Head of caudate nucleus (tissue), 42 donors: ENCODE measurements at regions not wholly inside any gene's neighbourhood (a gene's known extent, or its start where the extent isn't known, plus 50 kb on each side); places are given as distances from the start of the nearest gene placed in this dataset.

Experiments
- DNase-seq, 42 donors: peaks; one replicate each; pipeline versions ENCODE4 v3.0.0 to v3.0.0-alpha.2; 2020 to 2021; ENCODE audit warnings: mixed read lengths in 7 of 42
- intact Hi-C: fragments of 100-400 bp; cut with DNase I; formaldehyde crosslinking; loops from one replicate; pipeline ENCODE4 v1.15.0; 2022

GRCh38 chr20:48171626-48172356 is 386.5 kb upstream of the SULF2 start:
- intact Hi-C loops, result no loop called here
- no peak for DNase-seq

GRCh38 chr20:48171071-48171470 is 385.8 kb upstream of the SULF2 start:
- intact Hi-C loops, result no loop called here
- no peak for DNase-seq

GRCh38 chr20:48170625-48171024 is 385.3 kb upstream of the SULF2 start:
- intact Hi-C loops, result no loop called here
- DNase-seq, result no peak

- intact Hi-C loops, result no loop called here
- DNase-seq, result no peak
These were observed 384.5 kb upstream of the SULF2 start for GRCh38 chr20:48169650-48170225.

- intact Hi-C loops, result no loop called here
- DNase-seq, result no peak
These were observed 381.0 kb upstream of the SULF2 start for GRCh38 chr20:48166082-48166835.

DNA sequence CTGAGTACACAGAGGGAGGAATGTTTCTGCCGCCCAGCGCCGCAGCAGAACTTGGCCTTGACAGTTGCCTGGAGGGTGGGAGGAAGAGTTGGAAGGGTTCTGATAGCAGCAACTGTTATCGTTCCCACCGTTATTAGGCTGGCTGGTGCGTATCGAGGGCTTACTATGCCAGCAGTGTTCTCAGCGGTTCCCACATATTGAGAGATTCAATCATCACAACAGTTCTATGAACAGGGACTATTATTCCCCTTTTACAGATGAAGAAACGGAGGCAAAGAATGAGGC is 380.1 kb upstream of the SULF2 start:
- intact Hi-C loops, result no loop called here
- DNase-seq, result no peak

DNA sequence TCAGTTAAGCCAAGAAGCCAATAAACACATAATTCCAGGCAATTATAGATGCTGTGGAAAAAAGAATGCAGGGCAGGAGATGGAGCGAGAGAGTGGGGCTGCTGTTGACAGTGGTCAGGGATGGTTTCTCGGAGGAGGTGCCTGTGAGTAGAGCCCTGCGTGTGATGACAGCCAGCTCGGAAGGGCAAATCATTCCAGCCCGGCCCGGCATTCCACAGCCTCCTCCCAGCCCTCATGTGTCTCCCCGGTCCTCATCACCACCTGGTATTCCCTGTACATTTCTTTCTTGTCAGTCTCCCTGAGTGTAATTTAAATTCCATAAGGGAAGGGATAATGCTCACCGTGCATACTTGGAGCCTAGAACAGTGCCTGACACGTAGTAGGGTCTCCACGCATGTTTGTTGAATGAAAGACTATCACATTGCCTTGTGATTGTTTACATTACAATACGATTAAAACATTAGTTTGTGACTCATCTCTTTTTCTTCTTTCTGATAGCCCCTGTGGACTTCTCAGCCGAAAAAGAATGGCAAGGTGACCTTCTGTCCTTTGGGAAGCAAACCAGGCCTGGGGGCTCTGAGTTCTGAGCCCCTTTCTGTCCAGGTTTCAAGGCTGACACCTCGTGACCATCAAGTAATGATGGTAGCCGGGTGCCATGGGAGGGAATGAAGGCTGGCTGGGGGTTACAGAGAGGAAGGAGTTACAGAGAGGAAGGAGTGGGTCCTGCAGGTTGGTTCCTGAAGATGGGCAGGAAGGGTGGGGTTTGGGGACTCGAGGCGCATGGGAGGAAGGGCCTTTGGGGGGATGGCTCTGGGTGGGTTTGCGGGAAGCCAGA is 379.5 kb upstream of the SULF2 start:
- DNase-seq, result no peak
- intact Hi-C loops, result no loop called here

- intact Hi-C loops, result no loop called here
- no peak for DNase-seq
These were observed 378.8 kb upstream of the SULF2 start for GRCh38 chr20:48164034-48164433.

- intact Hi-C loops, result no loop called here
- DNase-seq, result no peak
These were observed 378.2 kb upstream of the SULF2 start for GRCh38 chr20:48163505-48163904.

DNA sequence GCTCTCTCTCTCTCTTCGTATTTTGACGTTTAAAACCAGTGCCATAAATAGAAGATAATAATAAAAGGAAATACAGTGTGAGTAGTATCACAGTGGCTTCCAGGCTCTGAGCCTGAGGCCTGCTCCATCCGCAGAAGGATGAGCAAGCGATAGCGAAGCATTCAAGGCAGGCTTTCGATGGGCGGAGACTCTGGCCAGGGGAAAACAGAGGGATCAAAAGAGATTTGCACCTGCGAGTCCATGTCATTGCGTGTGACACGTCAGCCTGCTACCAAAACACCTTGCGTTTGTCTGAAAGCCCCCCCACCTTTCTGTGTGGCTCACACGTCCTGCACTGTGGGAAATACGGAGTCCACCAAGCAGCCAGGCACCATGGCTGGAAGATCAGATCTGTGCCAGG is 377.3 kb upstream of the SULF2 start:
- no peak for DNase-seq
- intact Hi-C loops, result no loop called here

DNA sequence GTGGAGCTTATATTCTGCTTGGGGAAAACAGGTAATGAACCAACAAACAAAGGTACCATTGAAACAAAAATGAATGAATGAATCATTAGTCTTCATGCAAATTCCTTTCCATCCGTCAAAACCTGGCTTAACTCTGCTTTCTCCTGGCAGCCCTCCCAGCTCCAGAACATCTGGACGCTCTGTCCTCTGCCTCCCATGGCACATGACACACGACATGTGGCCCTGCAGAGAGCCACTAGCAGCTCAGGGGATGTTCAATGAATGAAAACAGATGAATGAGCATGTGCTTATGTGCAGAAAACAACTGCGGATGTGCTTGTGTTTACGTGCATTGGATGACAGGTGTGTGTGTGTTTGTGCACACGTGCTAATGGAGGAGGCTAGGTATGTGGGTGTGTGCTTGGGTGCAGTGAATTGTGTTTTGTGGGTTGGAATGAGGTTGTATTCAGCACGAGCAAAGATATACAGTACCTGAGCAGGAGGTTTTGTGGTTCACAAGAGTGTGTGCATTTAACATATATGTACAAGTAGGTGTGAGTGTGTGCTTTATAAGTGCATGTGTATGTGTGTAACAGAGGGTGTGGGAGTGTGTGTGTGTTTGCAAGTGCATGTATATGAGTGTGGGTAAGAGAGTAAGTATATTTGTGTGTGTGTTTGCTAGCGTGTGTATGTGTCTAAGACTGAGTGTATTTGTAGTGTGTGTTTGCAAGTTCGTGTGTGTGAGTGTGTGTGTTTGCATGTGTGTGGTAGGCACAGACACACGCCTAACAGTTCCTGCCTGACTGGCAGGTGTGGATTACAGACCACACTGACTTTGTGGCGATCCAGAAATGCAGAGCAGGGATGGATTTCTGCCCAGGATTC is 374.1 kb upstream of the SULF2 start:
- intact Hi-C loops, result no loop called here
- DNase-seq, result no peak

- DNase-seq, result peak in 15 of 42 donors; percentile 11 to 42 (median 20)
- intact Hi-C loops, result no loop called here
These were observed 372.7 kb upstream of the SULF2 start for GRCh38 chr20:48158014-48158413.

DNA sequence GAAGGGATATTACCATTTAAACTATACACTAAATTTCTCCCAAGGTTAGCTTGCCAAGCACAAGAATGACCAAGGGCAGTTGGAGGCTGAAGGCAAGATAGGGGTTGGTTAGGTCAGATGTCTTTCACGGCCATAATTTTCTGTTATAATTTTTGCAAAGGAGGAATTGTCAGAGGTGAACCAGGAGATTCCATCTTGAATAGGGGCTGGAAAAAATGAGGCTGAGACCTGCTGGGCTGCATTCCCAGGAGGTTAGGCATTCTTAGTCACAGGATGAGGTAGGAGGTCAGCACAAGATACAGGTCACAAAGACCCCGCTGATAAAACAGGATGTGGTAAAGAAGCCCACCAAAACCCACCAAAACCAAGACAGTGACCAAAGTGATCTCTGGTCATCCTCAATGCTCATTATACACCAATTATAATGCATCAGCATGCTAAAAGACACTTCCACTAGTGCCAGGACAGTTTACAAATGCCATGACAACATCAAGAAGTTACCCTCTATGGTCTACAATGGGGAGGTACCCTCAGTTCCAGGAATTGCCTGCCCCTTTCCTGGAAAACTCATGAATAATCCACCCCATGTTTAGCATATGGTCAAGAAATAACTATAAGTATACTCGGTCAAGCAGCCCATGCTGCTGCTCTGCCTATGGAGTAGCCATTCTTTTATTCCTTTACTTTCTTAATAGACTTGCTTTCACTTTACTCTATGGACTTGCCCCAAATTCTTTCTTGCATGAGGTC is 371.8 kb upstream of the SULF2 start:
- intact Hi-C loops, result no loop called here
- DNase-seq, result no peak

GRCh38 chr20:48156521-48156920 is 371.2 kb upstream of the SULF2 start:
- intact Hi-C loops, result no loop called here
- no peak for DNase-seq

DNA sequence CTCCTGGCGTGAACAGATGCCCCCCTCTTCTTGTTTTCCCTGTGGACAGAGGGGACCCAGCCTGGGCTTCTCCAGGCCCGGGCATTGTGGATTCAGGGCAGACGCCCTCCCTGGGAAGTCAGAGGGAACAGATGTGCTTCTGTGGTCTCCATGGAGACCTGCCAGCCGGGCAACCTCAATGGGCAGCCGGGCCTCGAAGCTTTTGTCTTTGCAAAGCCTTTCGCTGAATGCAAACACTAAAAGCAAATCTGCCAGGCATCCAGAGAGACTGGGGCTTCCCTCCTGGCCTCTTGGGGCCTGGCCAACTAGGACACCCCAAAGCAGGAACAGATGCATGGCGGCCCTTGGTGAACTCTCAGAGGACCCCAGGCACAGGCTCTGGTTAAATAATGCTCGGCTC is 370.0 kb upstream of the SULF2 start:
- intact Hi-C loops, result no loop called here
- DNase-seq, result peak; percentile 16 to 81 (median 52)

- intact Hi-C loops, result no loop called here
- peak in 12 of 42 donors; percentile 7 to 38 (median 21) for DNase-seq
These were observed 368.9 kb upstream of the SULF2 start for GRCh38 chr20:48154040-48154765.

GRCh38 chr20:48153523-48153922 is 368.2 kb upstream of the SULF2 start:
- intact Hi-C loops, result no loop called here
- peak in 39 of 42 donors; percentile 13 to 88 (median 54) for DNase-seq
